GM10248 (cell line): ENCODE measurements at regions not wholly inside any gene's neighbourhood (a gene's known extent, or its start where the extent isn't known, plus 50 kb on each side); places are given as distances from the start of the nearest gene placed in this dataset.

Source experiments
- CTCF ChIA-PET: fragments of 300-600 bp; sonication (Branson Sonifier 250); formaldehyde crosslinking; extraction: SDS; loops from one replicate; lab custom pipeline; 2021; ENCODE audit warnings: antibody characterized with exemption; lab: Yijun Ruan, JAX
- POLR2A ChIA-PET: fragments of 350-650 bp; sonication (Branson Sonifier 250); formaldehyde crosslinking; extraction: SDS; loops from one replicate; lab custom pipeline; 2020; ENCODE audit warnings: antibody characterized with exemption; lab: Yijun Ruan, JAX
- DNase-seq: peaks from one replicate; pipeline ENCODE4 v3.0.0; 2012; ENCODE audit errors: extremely low spot score
- TF ChIP-seq, protein P1 (sequence below): IDR thresholded peaks from 2 replicates; pipeline ENCODE4 v1.5.1; 2012; ENCODE audit warnings: mild to moderate bottlenecking, low read depth; ENCODE audit errors: extremely low read depth, missing control alignments, control extremely low read depth

DNA sequence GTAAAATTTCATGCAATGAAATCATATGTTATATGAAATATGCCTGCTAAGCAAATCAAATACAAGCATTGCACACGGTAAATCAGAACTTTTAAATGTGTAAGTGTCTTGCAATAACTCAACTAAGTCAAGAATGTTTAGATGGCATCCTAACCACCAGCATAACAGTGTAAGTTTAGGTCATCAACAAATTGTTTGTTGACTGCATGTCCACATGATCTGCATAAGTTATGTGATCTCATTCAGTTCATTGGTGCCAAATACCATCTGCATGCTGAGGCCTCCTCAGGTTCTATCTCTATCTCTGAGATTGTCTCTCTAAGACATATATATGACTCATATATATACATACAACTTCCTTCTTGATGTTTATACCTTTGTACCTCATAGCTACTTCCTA lies 159.6 kb upstream of the STK32A start:
- TF ChIP-seq, protein P1, sequence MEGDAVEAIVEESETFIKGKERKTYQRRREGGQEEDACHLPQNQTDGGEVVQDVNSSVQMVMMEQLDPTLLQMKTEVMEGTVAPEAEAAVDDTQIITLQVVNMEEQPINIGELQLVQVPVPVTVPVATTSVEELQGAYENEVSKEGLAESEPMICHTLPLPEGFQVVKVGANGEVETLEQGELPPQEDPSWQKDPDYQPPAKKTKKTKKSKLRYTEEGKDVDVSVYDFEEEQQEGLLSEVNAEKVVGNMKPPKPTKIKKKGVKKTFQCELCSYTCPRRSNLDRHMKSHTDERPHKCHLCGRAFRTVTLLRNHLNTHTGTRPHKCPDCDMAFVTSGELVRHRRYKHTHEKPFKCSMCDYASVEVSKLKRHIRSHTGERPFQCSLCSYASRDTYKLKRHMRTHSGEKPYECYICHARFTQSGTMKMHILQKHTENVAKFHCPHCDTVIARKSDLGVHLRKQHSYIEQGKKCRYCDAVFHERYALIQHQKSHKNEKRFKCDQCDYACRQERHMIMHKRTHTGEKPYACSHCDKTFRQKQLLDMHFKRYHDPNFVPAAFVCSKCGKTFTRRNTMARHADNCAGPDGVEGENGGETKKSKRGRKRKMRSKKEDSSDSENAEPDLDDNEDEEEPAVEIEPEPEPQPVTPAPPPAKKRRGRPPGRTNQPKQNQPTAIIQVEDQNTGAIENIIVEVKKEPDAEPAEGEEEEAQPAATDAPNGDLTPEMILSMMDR = no peak
- ChIA-PET CTCF (interaction anchor here (1.0 to 1.8 kb wide), 2 partner anchors 9 to 23 kb away, joined by 3 to 4 read pairs; no protein-coding TSS in a partner anchor), POLR2A (no interaction called here)
- no peak for DNase-seq

DNA sequence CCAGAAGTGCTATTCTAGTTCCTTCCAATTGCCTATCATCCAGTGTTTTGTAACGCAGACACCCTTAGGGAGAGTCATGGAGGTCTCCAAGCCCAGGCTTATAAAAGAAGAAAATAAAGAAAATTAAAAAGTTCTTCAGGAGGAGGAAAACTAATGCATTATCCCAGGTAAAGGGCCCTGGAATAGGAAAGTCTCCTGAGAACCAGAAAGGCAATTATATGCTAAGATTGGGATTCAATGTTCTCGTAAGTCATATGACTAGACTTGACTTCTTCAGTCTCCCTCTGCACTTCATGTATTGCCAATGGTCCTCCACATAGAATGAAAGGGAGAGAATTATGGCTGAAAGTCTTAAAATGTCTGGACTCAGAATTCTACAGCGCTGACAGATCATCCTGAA lies 154.4 kb upstream of the STK32A start:
- ChIA-PET POLR2A (no interaction called here), CTCF (interaction anchor here (0.7 kb wide), 1 partner anchor 10 kb away, joined by 3 read pairs; no protein-coding TSS in a partner anchor)
- TF ChIP-seq, protein P1 = no peak
- DNase-seq = no peak

DNA sequence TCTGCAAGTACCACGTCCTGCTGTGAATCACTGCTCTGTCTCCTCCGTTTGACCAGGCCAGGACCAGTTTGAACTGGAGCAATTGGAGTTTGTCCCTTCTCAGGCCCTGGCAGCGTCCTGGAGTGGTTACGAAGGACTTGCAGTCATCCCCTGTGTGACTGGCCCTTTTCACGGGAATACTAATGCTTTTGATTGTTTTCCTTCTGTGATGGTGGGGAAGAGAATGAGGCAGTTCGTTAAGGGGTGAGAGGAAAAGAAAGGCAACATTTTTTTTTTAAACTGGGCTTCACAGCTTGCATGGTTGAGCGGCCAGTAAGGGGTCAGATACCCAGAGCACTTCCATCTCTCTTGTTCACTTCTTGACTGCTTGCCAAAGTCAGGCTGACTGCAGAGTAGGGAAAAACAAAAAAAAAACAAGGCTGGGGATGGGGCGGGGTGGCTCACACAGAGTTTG lies 153.5 kb upstream of the STK32A start:
- no peak for DNase-seq
- ChIA-PET POLR2A (no interaction called here), CTCF (no interaction called here)
- TF ChIP-seq, protein P1 = no peak

DNA sequence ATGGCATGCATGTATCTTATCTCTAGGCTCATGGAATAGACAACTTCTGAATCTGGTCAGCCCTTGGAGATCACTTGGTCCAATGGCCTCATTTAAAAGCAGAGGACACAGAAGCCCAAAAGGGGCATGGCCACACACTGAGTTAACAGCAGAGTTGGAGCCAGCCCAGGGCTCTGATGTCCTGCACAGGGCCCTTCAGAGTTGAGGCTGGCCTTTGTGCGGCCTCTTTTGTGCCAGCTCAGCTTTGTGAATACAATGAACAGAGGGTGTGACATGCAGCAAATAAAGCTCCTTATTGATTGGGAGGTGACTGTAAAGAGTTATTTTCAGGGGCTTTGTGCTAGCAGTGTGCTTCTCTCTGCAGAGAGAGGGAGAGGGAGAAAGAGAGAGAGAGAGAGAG lies 150.1 kb upstream of the STK32A start:
- CTCF ChIA-PET = interaction anchor here (0.8 kb wide), 1 partner anchor 9 kb away, joined by 3 read pairs; no protein-coding TSS in a partner anchor
- DNase-seq = no peak
- POLR2A ChIA-PET = no interaction called here
- TF ChIP-seq, protein P1 = no peak

DNA sequence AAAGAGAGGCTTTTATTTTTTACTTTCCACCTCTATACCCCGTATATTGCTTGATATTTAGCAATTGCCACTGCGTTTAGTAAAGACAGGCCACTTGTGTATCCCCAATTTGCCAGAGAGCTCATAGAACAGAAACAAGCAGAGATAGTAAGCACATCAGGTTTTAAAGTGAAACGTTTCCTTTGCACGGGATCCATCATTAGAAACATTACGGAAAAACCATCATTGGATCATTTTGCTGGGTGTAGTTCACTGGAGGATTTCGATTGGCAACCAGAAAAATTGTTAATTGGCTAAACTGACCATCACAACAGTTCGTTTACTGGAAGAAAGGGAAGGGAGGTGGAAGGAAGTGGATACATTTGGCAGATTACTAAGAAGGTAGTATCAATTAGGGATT lies 149.4 kb upstream of the STK32A start:
- ChIA-PET POLR2A (no interaction called here), CTCF (no interaction called here)
- no peak for DNase-seq
- TF ChIP-seq, protein P1 = no peak

DNA sequence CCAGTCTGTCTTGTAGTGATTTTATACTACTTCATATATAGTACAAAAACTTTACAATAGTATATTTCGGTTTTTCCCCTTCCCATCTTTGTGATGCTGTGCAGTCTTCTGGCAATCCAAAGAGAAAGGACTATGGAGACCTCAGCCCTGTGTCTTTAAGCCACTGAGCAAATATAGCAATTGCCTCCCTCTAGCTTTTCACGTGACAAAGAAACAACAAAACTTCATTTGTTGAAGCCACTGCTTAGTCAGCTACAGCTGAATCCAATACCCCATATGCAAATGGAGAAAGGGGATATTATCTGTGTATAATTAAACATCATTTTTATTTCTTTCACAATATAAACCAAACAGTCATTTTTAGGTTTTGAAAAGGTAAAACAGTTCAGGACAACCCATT lies 142.8 kb upstream of the STK32A start:
- ChIA-PET CTCF (interaction anchor here (1.7 kb wide), 1 partner anchor 8 kb away, joined by 3 read pairs; no protein-coding TSS in a partner anchor), POLR2A (no interaction called here)
- DNase-seq = no peak
- TF ChIP-seq, protein P1 = no peak

DNA sequence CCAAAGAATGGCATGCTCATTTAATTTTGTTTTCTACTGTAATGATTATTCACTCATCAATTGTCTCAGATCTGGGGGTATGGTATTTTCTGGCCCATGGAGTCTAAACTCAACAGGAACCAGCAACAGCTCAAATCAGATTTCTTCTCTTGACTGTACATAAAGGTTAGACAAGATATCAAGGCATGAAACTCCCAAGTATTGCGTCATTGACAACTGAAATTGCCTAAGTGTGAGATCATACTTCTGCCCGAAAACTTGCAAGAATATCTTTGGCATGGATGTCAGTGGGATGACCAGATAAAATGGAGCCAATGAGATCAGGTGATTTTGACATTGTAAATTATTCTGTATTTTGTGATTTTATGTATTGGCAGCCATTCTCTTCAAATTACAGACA lies 141.7 kb upstream of the STK32A start:
- CTCF ChIA-PET = no interaction called here
- no peak for DNase-seq
- TF ChIP-seq, protein P1 = no peak
- POLR2A ChIA-PET = no interaction called here
